Common myeloid progenitor, CD34-positive (primary cell): ENCODE measurements at regions not wholly inside any gene's neighbourhood (a gene's known extent, or its start where the extent isn't known, plus 50 kb on each side); places are given as distances from the start of the nearest gene placed in this dataset.

Source experiments
- CTCF ChIA-PET: fragments of 350-600 bp; sonication (Branson Sonifier 250); formaldehyde crosslinking; loops from one replicate; lab custom pipeline; 2021; ENCODE audit warnings: antibody characterized with exemption; lab: Charles Lee
- POLR2A ChIA-PET: fragments of 350-600 bp; sonication (Branson Sonifier 250); formaldehyde crosslinking; loops from one replicate; lab custom pipeline; 2021; ENCODE audit warnings: antibody characterized with exemption; lab: Charles Lee
- DNase-seq, 3 donors: peaks; one replicate each; pipeline versions ENCODE4 v3.0.0 to v3.0.0-alpha.2; 2013
- H3K27ac ChIP-seq, 2 experiments: 1 replicate in 1 of 2; 2 replicates in 1 of 2; pipeline ENCODE4 v1.7.0; 2013; ENCODE audit warnings: inconsistent platforms in 2 of 2, low read length in 2 of 2, mild to moderate bottlenecking in 2 of 2, low read depth in 1 of 2, moderate library complexity in 1 of 2; ENCODE audit not compliant: severe bottlenecking in 2 of 2, insufficient read depth in 1 of 2, poor library complexity in 1 of 2
- H3K27me3 ChIP-seq, 5 experiments: replicated peaks in 2 of 5; 1 replicate in 3 of 5; 2 replicates in 2 of 5; pipeline versions ENCODE4 v1.6.1 to v1.7.0; 2013; ENCODE audit warnings: low read length in 4 of 5, mild to moderate bottlenecking in 2 of 5, moderate library complexity in 2 of 5, inconsistent platforms in 1 of 5; ENCODE audit not compliant: insufficient read depth in 5 of 5, control insufficient read depth in 4 of 5
- H3K36me3 ChIP-seq, 4 experiments: 1 replicate in 2 of 4; 2 replicates in 2 of 4; pipeline versions ENCODE4 v1.6.1 to v1.7.0; 2013; ENCODE audit warnings: low read length in 3 of 4, control low read depth in 1 of 4, mild to moderate bottlenecking in 1 of 4; ENCODE audit not compliant: control insufficient read depth in 4 of 4, insufficient read depth in 4 of 4
- H3K4me1 ChIP-seq, 4 experiments: 1 replicate in 3 of 4; 2 replicates in 1 of 4; pipeline versions ENCODE4 v1.6.1 to v1.7.1; 2013; ENCODE audit warnings: low read length in 3 of 4, mild to moderate bottlenecking in 3 of 4, control low read depth in 1 of 4, inconsistent platforms in 1 of 4, moderate library complexity in 1 of 4; ENCODE audit not compliant: control insufficient read depth in 4 of 4, insufficient read depth in 4 of 4; ENCODE audit errors: control extremely low read depth in 1 of 4
- H3K4me3 ChIP-seq, 7 experiments: 1 replicate in 4 of 7; 2 replicates in 3 of 7; pipeline versions ENCODE4 v1.5.1 to v1.7.0; 2013; ENCODE audit warnings: mild to moderate bottlenecking in 7 of 7, low read length in 6 of 7, moderate library complexity in 6 of 7, inconsistent platforms in 2 of 7, low read depth in 2 of 7, control low read depth in 1 of 7; ENCODE audit not compliant: insufficient read depth in 4 of 7, control insufficient read depth in 1 of 7; ENCODE audit errors: extremely low read depth in 1 of 7
- H3K9me3 ChIP-seq, 5 experiments: 1 replicate in 4 of 5; 2 replicates in 1 of 5; pipeline versions ENCODE4 v1.6.1 to v1.7.1; 2013; ENCODE audit warnings: low read length in 4 of 5, mild to moderate bottlenecking in 2 of 5, inconsistent platforms in 1 of 5, low read depth in 1 of 5, moderate library complexity in 1 of 5; ENCODE audit not compliant: control insufficient read depth in 4 of 5, insufficient read depth in 2 of 5; ENCODE audit errors: control extremely low read depth in 1 of 5
- WGBS: methylation state at CpG from one replicate; pipeline ENCODE4 v1.1.5; 2013; ENCODE audit not compliant: insufficient coverage; 5-methylcytosine and 5-hydroxymethylcytosine counted together

- no peaks in the 10 kb centered on the region for H3K36me3 ChIP-seq
- ChIA-PET POLR2A (no interaction called here), CTCF (no interaction called here)
- no peak for DNase-seq
- no peak overlapping the region for H3K27ac ChIP-seq
- no peak overlapping the region for H3K4me3 ChIP-seq
- H3K9me3 ChIP-seq, result peaks cover 0 to 2% (median 0%) of the 10 kb centered on the region in 5 experiments
- no peaks in the 10 kb centered on the region for H3K4me1 ChIP-seq
- 100% methylated on average over 2 of the region's 4 CpGs for WGBS
- H3K27me3 ChIP-seq, result no peaks in the 10 kb centered on the region
These were observed 182.3 kb downstream of the MZT1 start for GRCh38 chr13:72545030-72545719.

- 100% methylated on average over 1 of the region's 2 CpGs for WGBS
- Histone ChIP-seq H3K4me1 (peaks cover 0 to 3% (median 1%) of the 10 kb centered on the region in 4 experiments), H3K36me3 (no peaks in the 10 kb centered on the region), H3K27me3 (no peaks in the 10 kb centered on the region), H3K27ac (no peak overlapping the region), H3K9me3 (peaks cover 0 to 2% (median 0%) of the 10 kb centered on the region in 5 experiments), H3K4me3 (no peak overlapping the region)
- CTCF ChIA-PET, result interaction anchor here (0.7 to 1.5 kb wide), 2 partner anchors 12 to 27 kb away, joined by 3 to 5 read pairs; no protein-coding TSS in a partner anchor
- POLR2A ChIA-PET, result no interaction called here
- DNase-seq, result no peak
These were observed 183.4 kb downstream of the MZT1 start for GRCh38 chr13:72544042-72544441.

GRCh38 chr13:72542241-72542640 is 185.2 kb downstream of the MZT1 start:
- WGBS, result no CpG with 5 or more reads among the region's 3 CpGs
- Histone ChIP-seq H3K4me3 (no peak overlapping the region), H3K4me1 (peaks cover 0 to 3% (median 1%) of the 10 kb centered on the region in 4 experiments), H3K27me3 (no peaks in the 10 kb centered on the region), H3K27ac (no peak overlapping the region), H3K9me3 (peaks cover 0 to 2% (median 0%) of the 10 kb centered on the region in 5 experiments), H3K36me3 (no peaks in the 10 kb centered on the region)
- POLR2A ChIA-PET, result interaction anchor here (0.5 kb wide), 1 partner anchor 1370 kb away, joined by 6 read pairs; no protein-coding TSS in a partner anchor
- CTCF ChIA-PET, result interaction anchor here (1.0 kb wide), 1 partner anchor 27 kb away, joined by 3 read pairs; no protein-coding TSS in a partner anchor
- no peak for DNase-seq

- Histone ChIP-seq H3K4me3 (no peak overlapping the region), H3K36me3 (no peaks in the 10 kb centered on the region), H3K27ac (no peak overlapping the region), H3K27me3 (no peaks in the 10 kb centered on the region), H3K9me3 (peaks cover 0 to 2% (median 0%) of the 10 kb centered on the region in 5 experiments), H3K4me1 (peaks cover 0 to 3% (median 1%) of the 10 kb centered on the region in 4 experiments)
- CTCF ChIA-PET, result interaction anchor here (1.0 kb wide), 1 partner anchor 28 kb away, joined by 3 read pairs; no protein-coding TSS in a partner anchor
- POLR2A ChIA-PET, result no interaction called here
- 85% methylated on average over 5 of the region's 6 CpGs for WGBS
- DNase-seq, result no peak
These were observed 185.8 kb downstream of the MZT1 start for GRCh38 chr13:72541674-72542073.

GRCh38 chr13:72540881-72541280 is 186.5 kb downstream of the MZT1 start:
- no peak overlapping the region for H3K27ac ChIP-seq
- no peak overlapping the region for H3K4me3 ChIP-seq
- ChIA-PET CTCF (no interaction called here), POLR2A (no interaction called here)
- DNase-seq, result no peak
- no peaks in the 10 kb centered on the region for H3K36me3 ChIP-seq
- H3K4me1 ChIP-seq, result peaks cover 0 to 3% (median 1%) of the 10 kb centered on the region in 4 experiments
- peaks cover 0 to 2% (median 0%) of the 10 kb centered on the region in 5 experiments for H3K9me3 ChIP-seq
- no peaks in the 10 kb centered on the region for H3K27me3 ChIP-seq
- 100% methylated on average over 2 of the region's 4 CpGs for WGBS

GRCh38 chr13:72539925-72540324 is 187.5 kb downstream of the MZT1 start:
- ChIA-PET CTCF (no interaction called here), POLR2A (no interaction called here)
- H3K27me3 ChIP-seq, result no peaks in the 10 kb centered on the region
- DNase-seq, result peak in 1 of 3 donors; percentile 2
- H3K27ac ChIP-seq, result no peak overlapping the region
- H3K36me3 ChIP-seq, result no peaks in the 10 kb centered on the region
- no peak overlapping the region for H3K4me3 ChIP-seq
- peaks cover 0 to 3% (median 1%) of the 10 kb centered on the region in 4 experiments for H3K4me1 ChIP-seq
- H3K9me3 ChIP-seq, result peaks cover 0 to 2% (median 0%) of the 10 kb centered on the region in 5 experiments
- no CpG with 5 or more reads among the region's 1 CpG for WGBS

- WGBS, result no CpG with 5 or more reads among the region's 2 CpGs
- Histone ChIP-seq H3K9me3 (no peaks in the 10 kb centered on the region), H3K4me1 (peaks cover 0 to 3% (median 1%) of the 10 kb centered on the region in 4 experiments), H3K4me3 (no peak overlapping the region), H3K36me3 (no peaks in the 10 kb centered on the region), H3K27ac (no peak overlapping the region), H3K27me3 (no peaks in the 10 kb centered on the region)
- CTCF ChIA-PET, result interaction anchor here (1.0 kb wide), 1 partner anchor 17 kb away, joined by 3 read pairs; no protein-coding TSS in a partner anchor
- POLR2A ChIA-PET, result interaction anchor here (0.6 kb wide), 1 partner anchor 749 kb away, joined by 3 read pairs; no protein-coding TSS in a partner anchor
- DNase-seq, result no peak
These were observed 189.6 kb downstream of the MZT1 start for GRCh38 chr13:72537782-72538181.
